Keratinocyte (primary cell): ENCODE measurements at regions not wholly inside any gene's neighbourhood (a gene's known extent, or its start where the extent isn't known, plus 50 kb on each side); places are given as distances from the start of the nearest gene placed in this dataset.

ENCODE experiments used
- DNase-seq: peaks from one replicate; pipeline ENCODE4 v3.0.0-alpha.2; 2011; ENCODE audit warnings: low read depth, missing footprints, low spot score
- FAIRE-seq: peaks from 2 replicates; lab custom pipeline; 2011; peaks lifted over from hg19 to GRCh38; lab: Jason Lieb, UNC
- H2AFZ ChIP-seq: 2 replicates; pipeline ENCODE4 v1.6.0; 2012; ENCODE audit warnings: low read length, control low read depth, inconsistent platforms; ENCODE audit not compliant: control insufficient read depth
- H3K27ac ChIP-seq: 2 replicates; pipeline ENCODE4 v1.5.1; 2011; ENCODE audit warnings: low read length; ENCODE audit not compliant: control insufficient read depth, insufficient read depth
- H3K27me3 ChIP-seq: 3 replicates; pipeline ENCODE4 v1.6.0; 2011; ENCODE audit warnings: low read length; ENCODE audit not compliant: control insufficient read depth, insufficient read depth; ENCODE audit errors: extremely low read depth
- H3K36me3 ChIP-seq, 2 experiments: 2 replicates in 1 of 2; 3 replicates in 1 of 2; pipeline ENCODE4 v1.5.1; 2011; ENCODE audit warnings: low read length in 2 of 2, mild to moderate bottlenecking in 1 of 2; ENCODE audit not compliant: control insufficient read depth in 2 of 2, insufficient read depth in 2 of 2; ENCODE audit errors: extremely low read depth in 1 of 2
- H3K4me1 ChIP-seq: 3 replicates; pipeline ENCODE4 v1.5.1; 2011; ENCODE audit warnings: low read length; ENCODE audit not compliant: control insufficient read depth, insufficient read depth; ENCODE audit errors: extremely low read depth
- H3K4me2 ChIP-seq: 3 replicates; pipeline ENCODE4 v1.6.0; 2011; ENCODE audit warnings: low read depth, low read length; ENCODE audit not compliant: control insufficient read depth, insufficient read depth; ENCODE audit errors: extremely low read depth
- H3K4me3 ChIP-seq, 3 experiments: fragments of 200-600 bp in 1 of 3; sonication (generic) in 1 of 3; 2 replicates in 2 of 3; 3 replicates in 1 of 3; pipeline ENCODE4 v1.5.1; 2011 to 2016; ENCODE audit warnings: low read length in 3 of 3, mild to moderate bottlenecking in 3 of 3, control low read depth in 2 of 3, inconsistent platforms in 1 of 3, low read depth in 1 of 3, mixed read lengths in 1 of 3, mixed run types in 1 of 3, moderate library complexity in 1 of 3; ENCODE audit not compliant: control insufficient read depth in 2 of 3, insufficient read depth in 2 of 3; ENCODE audit errors: extremely low read depth in 1 of 3
- H3K79me2 ChIP-seq: 2 replicates; pipeline ENCODE4 v1.6.0; 2012; ENCODE audit warnings: low read length; ENCODE audit not compliant: control insufficient read depth, insufficient read depth
- H3K9ac ChIP-seq: 3 replicates; pipeline ENCODE4 v1.6.0; 2011; ENCODE audit warnings: low read length; ENCODE audit not compliant: control insufficient read depth, insufficient read depth; ENCODE audit errors: extremely low read depth
- H3K9me1 ChIP-seq: 3 replicates; pipeline ENCODE4 v1.6.0; 2011; ENCODE audit warnings: low read length; ENCODE audit not compliant: control insufficient read depth, insufficient read depth; ENCODE audit errors: extremely low read depth
- H3K9me3 ChIP-seq: 2 replicates; pipeline ENCODE4 v1.5.1; 2012; ENCODE audit warnings: low read depth, low read length; ENCODE audit not compliant: control insufficient read depth
- H4K20me1 ChIP-seq: 3 replicates; pipeline ENCODE4 v1.6.0; 2011; ENCODE audit warnings: low read length; ENCODE audit not compliant: control insufficient read depth, insufficient read depth; ENCODE audit errors: extremely low read depth
- EZH2 ChIP-seq: IDR thresholded peaks from one replicate; pipeline ENCODE4 v1.6.1; 2012; ENCODE audit warnings: inconsistent platforms, mild to moderate bottlenecking, low read length, moderate library complexity
- dilution Hi-C: fragments of 300-500 bp; cut with MboI; formaldehyde crosslinking; loops from one replicate; pipeline ENCODE4 v1.7.0; 2020; ENCODE audit warnings: low sequenced_read_pairs; ENCODE audit not compliant: extremely low pct_ligation_motif_present
- TF ChIP-seq, protein P1 (sequence below), 3 experiments: IDR thresholded peaks in 1 of 3; conservative IDR thresholded peaks in 1 of 3; optimal IDR thresholded peaks in 1 of 3; 2 replicates in 2 of 3; 3 replicates in 1 of 3; pipeline versions ENCODE3 to v1.5.1; 2011; ENCODE audit warnings: low read length in 3 of 3, mild to moderate bottlenecking in 3 of 3, moderate library complexity in 2 of 3, control low read depth in 1 of 3, inconsistent platforms in 1 of 3; ENCODE audit not compliant: insufficient read depth in 2 of 3; ENCODE audit errors: extremely low read depth in 1 of 3

DNA sequence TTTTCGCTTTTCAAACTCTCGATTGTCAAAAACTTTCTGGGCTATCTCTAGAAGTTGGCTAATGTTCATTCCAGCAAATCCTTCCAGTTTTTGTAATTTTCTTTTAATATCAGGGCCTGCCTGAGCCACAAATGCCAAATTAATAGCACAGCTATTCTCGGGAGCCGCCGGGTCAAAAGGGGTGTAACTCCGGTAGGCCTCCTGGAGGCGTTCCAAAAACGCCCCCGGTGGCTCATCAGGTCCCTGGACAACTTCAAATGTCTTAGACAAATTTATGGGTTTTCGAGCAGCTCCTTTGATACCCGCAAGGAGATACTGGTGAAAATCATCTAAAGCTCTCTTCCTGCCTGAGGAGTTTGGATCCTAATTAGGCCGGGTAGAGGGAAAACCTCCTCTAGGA lies 117.9 kb upstream of the PZP start:
- Histone ChIP-seq H4K20me1 (no peaks in the 10 kb centered on the region), H3K9me3 (no peaks in the 10 kb centered on the region), H3K9me1 (no peaks in the 10 kb centered on the region), H3K79me2 (no peaks in the 10 kb centered on the region), H3K36me3 (no peaks in the 10 kb centered on the region), H3K4me3 (no peak overlapping the region), H2AFZ (no peak overlapping the region), H3K4me2 (no peak overlapping the region), H3K27me3 (no peaks in the 10 kb centered on the region), H3K27ac (no peak overlapping the region), H3K4me1 (no peaks in the 10 kb centered on the region), H3K9ac (no peak overlapping the region)
- FAIRE-seq (no peak), DNase-seq (no peak)
- dilution Hi-C loops: no loop called here
- TF ChIP-seq EZH2: no peak
- TF ChIP-seq, protein P1, sequence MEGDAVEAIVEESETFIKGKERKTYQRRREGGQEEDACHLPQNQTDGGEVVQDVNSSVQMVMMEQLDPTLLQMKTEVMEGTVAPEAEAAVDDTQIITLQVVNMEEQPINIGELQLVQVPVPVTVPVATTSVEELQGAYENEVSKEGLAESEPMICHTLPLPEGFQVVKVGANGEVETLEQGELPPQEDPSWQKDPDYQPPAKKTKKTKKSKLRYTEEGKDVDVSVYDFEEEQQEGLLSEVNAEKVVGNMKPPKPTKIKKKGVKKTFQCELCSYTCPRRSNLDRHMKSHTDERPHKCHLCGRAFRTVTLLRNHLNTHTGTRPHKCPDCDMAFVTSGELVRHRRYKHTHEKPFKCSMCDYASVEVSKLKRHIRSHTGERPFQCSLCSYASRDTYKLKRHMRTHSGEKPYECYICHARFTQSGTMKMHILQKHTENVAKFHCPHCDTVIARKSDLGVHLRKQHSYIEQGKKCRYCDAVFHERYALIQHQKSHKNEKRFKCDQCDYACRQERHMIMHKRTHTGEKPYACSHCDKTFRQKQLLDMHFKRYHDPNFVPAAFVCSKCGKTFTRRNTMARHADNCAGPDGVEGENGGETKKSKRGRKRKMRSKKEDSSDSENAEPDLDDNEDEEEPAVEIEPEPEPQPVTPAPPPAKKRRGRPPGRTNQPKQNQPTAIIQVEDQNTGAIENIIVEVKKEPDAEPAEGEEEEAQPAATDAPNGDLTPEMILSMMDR (optimal IDR thresholded peaks at IDR 0.05 in 1 of 3, IDR thresholded peaks at IDR 0.05 in 1 of 3, conservative IDR thresholded peaks at IDR 0.05 in 1 of 3; ENCODE audit: extremely low read depth in 1 of 3, insufficient read depth in 2 of 3, low read length in 3 of 3): no peak

DNA sequence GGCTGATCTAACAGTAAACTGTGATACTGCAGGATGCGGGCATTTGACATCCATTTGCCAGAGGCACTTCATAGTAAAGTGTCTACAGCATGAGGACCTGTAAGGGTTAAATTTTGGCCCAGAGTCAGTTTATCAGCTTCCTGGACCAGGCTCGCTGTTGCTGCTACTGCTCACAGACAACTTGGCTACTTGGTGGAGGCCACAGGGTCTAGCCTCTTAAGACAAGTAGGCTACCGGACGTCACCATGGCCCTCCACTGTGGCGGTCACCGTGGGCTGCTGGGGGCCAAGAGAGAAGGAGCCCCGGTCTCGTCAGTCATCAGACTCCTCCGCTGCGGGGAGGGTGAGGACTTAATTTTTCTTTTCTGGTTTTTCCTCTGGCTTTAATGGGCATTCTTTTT lies 117.3 kb upstream of the PZP start:
- H3K4me3 ChIP-seq: no peak overlapping the region
- H3K27me3 ChIP-seq: no peaks in the 10 kb centered on the region
- no peaks in the 10 kb centered on the region for H3K36me3 ChIP-seq
- H3K4me1 ChIP-seq: no peaks in the 10 kb centered on the region
- no peak overlapping the region for H2AFZ ChIP-seq
- no peak overlapping the region for H3K9ac ChIP-seq
- H3K4me2 ChIP-seq: no peak overlapping the region
- no peaks in the 10 kb centered on the region for H3K9me1 ChIP-seq
- H3K9me3 ChIP-seq: no peaks in the 10 kb centered on the region
- H4K20me1 ChIP-seq: no peaks in the 10 kb centered on the region
- FAIRE-seq (no peak), DNase-seq (no peak)
- H3K79me2 ChIP-seq: no peaks in the 10 kb centered on the region
- TF ChIP-seq, protein P1 (optimal IDR thresholded peaks at IDR 0.05 in 1 of 3, IDR thresholded peaks at IDR 0.05 in 1 of 3, conservative IDR thresholded peaks at IDR 0.05 in 1 of 3; ENCODE audit: extremely low read depth in 1 of 3, insufficient read depth in 2 of 3, low read length in 3 of 3): no peak
- TF ChIP-seq EZH2: no peak
- dilution Hi-C loops: no loop called here
- H3K27ac ChIP-seq: no peak overlapping the region
